Lower leg skin (tissue), 4 donors: ENCODE measurements at regions not wholly inside any gene's neighbourhood (a gene's known extent, or its start where the extent isn't known, plus 50 kb on each side); places are given as distances from the start of the nearest gene placed in this dataset.

Experiments used
- DNase-seq, 2 donors: peaks; one replicate each; pipeline ENCODE4 v3.0.0-alpha.2; 2019; ENCODE audit warnings: low spot score in 2 of 2
- H3K4me3 ChIP-seq: fragments of 200-600 bp; sonication (generic); 2 replicates; pipeline ENCODE4 v1.5.1; 2017; ENCODE audit warnings: mild to moderate bottlenecking, low read depth; ENCODE audit not compliant: poor library complexity, severe bottlenecking
- CTCF ChIP-seq, 3 donors: fragments of 450-650 bp; IDR thresholded peaks; one replicate each; pipeline ENCODE4 v1.5.1; 2016; ENCODE audit warnings: antibody characterized with exemption in 3 of 3, mild to moderate bottlenecking in 3 of 3, moderate library complexity in 2 of 3
- POLR2A ChIP-seq, 2 donors: fragments of 450-650 bp; IDR thresholded peaks; one replicate each; pipeline ENCODE4 v1.6.1; 2016 to 2017; ENCODE audit warnings: antibody characterized with exemption in 2 of 2, mild to moderate bottlenecking in 1 of 2, moderate library complexity in 1 of 2
- WGBS, 2 donors: methylation state at CpG; one replicate each; pipeline ENCODE4 v1.1.5; 2018; 5-methylcytosine and 5-hydroxymethylcytosine counted together
- intact Hi-C: fragments of 100-400 bp; cut with DNase I; formaldehyde crosslinking; loops from one replicate; pipeline ENCODE4 v1.15.0; 2023; ENCODE audit warnings: low total_unique reads

- 83 to 89% methylated on average over 5 of the region's 5 CpGs for WGBS, 2 donors
- no peak for DNase-seq
- no peak for TF ChIP-seq CTCF (IDR thresholded peaks at IDR 0.05)
- no peak for TF ChIP-seq POLR2A (IDR thresholded peaks at IDR 0.05)
- no peak overlapping the region for H3K4me3 ChIP-seq
- intact Hi-C loops: no loop called here
Observed at GRCh38 chr1:114209971-114210370, 56.3 kb upstream of the SYT6 start.

- H3K4me3 ChIP-seq: no peak overlapping the region
- 41 to 46% methylated on average over 4 of the region's 4 CpGs for WGBS, 2 donors
- no peak for DNase-seq
- no peak for TF ChIP-seq CTCF (IDR thresholded peaks at IDR 0.05)
- no peak for TF ChIP-seq POLR2A (IDR thresholded peaks at IDR 0.05)
- intact Hi-C loops: no loop called here
Observed at GRCh38 chr1:114208714-114209113, 55.0 kb upstream of the SYT6 start.

GRCh38 chr1:114208106-114208505 is 54.4 kb upstream of the SYT6 start:
- 62 to 71% methylated on average over 4 of the region's 4 CpGs for WGBS, 2 donors
- TF ChIP-seq POLR2A (IDR thresholded peaks at IDR 0.05) (no peak), CTCF (IDR thresholded peaks at IDR 0.05) (no peak)
- intact Hi-C loops: no loop called here
- DNase-seq: no peak
- H3K4me3 ChIP-seq: no peak overlapping the region

- TF ChIP-seq POLR2A (IDR thresholded peaks at IDR 0.05): no peak
- TF ChIP-seq CTCF (IDR thresholded peaks at IDR 0.05): no peak
- 47 to 71% methylated on average over 11 of the region's 11 CpGs for WGBS, 2 donors
- DNase-seq: no peak
- intact Hi-C loops: no loop called here
- H3K4me3 ChIP-seq: no peak overlapping the region
Observed at GRCh38 chr1:114207635-114208034, 54.0 kb upstream of the SYT6 start.

GRCh38 chr1:114206392-114206791 is 52.7 kb upstream of the SYT6 start:
- no peak for DNase-seq
- TF ChIP-seq CTCF (IDR thresholded peaks at IDR 0.05): no peak
- no peak for TF ChIP-seq POLR2A (IDR thresholded peaks at IDR 0.05)
- no peak overlapping the region for H3K4me3 ChIP-seq
- intact Hi-C loops: no loop called here
- 80 to 84% methylated on average over 7 of the region's 7 CpGs for WGBS, 2 donors

- intact Hi-C loops: no loop called here
- TF ChIP-seq POLR2A (IDR thresholded peaks at IDR 0.05) (no peak), CTCF (IDR thresholded peaks at IDR 0.05) (no peak)
- no peak overlapping the region for H3K4me3 ChIP-seq
- WGBS, 2 donors: 67 to 72% methylated on average over 5 of the region's 5 CpGs
- DNase-seq: no peak
Observed at GRCh38 chr1:114203595-114204128, 50.0 kb upstream of the SYT6 start.
